GM18868 (cell line): ENCODE measurements at regions not wholly inside any gene's neighbourhood (a gene's known extent, or its start where the extent isn't known, plus 50 kb on each side); places are given as distances from the start of the nearest gene placed in this dataset.
"Not testable (repeated sequence)": the region's sequence is repeated elsewhere in the genome, so short reads cannot be mapped to it uniquely, and the experiment has no call there.

ENCODE experiments used
- ATAC-seq: cut with Tn5 transposase; IDR thresholded peaks from one replicate; pipeline ENCODE4 v1.9.1; 2021; ENCODE audit warnings: mild to moderate bottlenecking, moderate library complexity; ENCODE audit not compliant: unreplicated experiment

DNA sequence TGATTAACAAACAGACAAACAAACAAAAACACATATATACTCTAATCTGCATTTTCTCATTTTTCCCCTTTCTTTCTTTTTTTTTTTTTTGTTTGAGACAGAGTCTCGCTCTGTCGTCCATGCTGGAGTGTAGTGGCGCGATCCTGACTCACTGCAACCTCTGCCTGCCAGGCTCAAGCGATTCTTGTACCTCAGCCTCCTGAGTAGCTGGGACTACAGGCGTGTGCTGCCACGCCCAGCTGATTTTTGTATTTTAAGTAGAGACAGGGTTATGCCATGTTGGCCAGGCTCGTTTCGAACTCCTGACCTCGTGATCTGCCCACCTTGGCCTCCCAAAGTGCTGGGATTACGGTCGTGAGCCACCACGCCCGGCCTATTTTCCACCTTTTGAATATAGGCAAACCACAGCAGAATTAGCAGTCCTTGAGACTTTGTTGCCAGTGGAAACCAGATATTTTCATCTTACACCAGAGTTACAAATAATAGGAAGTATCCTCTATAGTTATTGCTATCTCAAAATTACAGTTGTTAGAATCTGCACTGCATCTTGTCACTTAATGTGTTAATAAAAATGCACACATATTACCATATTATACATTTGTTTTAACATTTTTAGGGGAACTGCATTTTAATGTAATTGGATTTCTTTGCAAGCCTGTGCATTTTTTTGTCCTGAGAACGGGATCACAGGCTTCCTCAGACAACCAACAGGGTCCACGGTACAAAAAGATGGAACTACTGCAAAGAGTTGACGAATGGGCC lies 208.2 kb upstream of the ZNF217 start:
- ATAC-seq = no peak

DNA sequence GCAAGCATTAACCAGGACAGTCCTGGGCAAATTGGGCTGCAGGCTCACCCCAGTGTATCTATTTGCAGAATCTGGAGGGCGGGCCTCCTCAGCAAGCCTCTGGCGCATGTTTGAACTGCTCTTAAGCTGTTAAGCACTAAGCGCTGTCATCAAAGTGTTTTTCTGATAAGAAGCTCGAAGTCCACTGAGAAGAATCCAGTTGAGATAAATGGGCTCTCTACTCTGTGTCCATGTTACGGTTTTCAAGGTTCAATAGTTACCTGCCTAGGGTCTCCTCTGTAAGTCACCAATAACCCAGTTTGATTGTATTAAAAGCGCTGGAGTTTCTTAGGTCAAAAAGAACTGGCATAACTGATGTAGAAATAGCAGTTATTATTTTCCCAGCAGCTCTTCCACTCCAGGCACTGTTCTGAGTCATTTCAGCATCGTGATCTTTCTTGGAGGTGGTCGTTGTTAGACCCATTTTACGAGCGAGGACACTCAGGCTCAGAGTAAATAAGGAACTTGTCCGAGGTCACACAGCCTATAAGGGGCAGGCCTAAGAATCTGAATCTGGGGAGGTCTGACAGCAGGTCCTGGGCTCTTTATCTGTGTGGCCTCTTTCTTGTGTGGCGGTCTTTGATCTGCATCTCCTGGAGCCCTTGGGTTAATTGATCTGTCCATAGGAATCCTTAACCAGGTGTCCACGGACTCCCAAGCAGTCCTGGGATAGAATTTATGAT lies 207.4 kb upstream of the ZNF217 start:
- no peak for ATAC-seq

DNA sequence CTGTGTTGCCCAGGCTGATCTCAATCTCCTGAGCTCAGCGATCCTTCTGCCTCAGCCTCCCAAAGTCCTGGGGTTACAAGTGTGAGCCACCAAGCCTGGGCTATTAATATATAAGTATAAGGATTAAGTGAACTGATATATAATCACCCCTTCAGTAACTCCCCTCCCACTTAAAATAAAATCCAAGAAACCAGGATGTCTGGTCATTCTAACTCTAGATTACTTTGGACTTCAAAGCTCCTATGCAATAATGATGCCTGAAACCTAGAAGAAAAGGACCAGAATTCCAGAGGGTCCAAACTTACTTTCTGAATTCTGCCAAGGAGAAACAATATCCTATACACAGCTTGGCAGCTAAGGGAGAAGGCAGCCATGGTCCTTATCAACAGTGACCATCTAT lies 206.8 kb upstream of the ZNF217 start:
- ATAC-seq = no peak

DNA sequence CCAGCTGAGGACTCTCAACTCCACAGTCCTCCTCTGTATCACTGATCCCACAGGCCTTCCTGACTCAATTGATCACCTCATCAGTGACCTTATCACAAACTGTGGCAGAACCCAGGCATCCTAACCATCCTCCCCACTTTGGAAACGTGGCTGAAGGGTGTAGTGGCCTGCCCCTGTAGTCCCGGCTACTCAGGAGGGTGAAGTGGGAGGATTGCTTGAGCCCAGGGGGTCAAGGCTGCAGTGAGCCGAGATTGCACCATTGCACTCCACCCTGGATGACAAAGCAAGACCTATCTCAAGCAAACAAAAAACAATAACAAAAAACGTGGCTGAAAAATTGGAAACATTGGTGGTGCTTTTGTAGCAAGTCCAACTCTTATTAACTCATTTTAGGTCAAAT lies 203.4 kb upstream of the ZNF217 start:
- no peak for ATAC-seq

DNA sequence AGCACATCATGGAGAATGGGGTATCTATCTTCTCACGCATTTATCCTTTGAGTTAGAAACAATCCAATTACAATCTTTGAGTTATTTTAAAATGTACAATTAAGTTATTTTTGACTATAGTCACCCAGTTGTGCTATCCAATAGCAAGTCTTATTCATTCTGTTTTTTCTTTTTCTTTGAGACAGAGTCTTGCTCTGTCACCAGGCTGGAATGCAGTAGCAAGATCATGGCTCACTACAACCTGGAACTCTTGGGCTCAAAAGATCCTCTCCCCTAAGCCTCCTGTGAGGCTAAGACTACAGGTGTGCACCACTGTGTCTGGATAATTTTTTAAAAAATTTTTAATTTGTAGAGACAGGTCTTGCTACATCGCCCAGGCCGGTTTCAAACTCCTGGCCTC lies 201.5 kb upstream of the ZNF217 start:
- ATAC-seq = no peak

DNA sequence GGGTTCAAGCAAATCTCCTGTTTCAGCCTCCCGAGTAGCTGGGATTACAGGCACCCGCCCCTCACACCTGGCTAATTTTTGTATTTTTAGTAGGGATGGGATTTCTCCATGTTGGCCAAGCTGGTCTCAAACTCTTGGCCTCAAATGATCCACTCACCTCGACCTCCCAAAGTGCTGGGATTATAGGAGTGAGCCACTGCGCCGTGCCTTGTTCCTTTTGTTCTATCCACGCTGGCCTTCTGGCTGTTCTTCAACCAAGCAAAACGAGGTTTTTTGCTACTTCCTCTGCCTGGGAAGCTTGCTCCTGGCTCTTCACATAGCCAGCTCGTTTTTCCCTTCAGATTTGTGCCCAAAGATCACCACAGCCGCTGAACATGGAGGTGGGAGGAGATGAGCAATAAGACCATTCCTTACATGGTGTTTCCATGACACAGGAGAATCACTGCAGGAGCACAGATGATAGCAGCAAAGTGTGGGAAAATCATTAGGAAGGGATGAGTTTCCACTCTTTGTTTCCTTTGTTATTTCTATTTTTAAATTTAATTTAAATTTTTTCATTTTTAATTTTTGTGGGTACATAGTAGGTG lies 201.0 kb upstream of the ZNF217 start:
- ATAC-seq = no peak

DNA sequence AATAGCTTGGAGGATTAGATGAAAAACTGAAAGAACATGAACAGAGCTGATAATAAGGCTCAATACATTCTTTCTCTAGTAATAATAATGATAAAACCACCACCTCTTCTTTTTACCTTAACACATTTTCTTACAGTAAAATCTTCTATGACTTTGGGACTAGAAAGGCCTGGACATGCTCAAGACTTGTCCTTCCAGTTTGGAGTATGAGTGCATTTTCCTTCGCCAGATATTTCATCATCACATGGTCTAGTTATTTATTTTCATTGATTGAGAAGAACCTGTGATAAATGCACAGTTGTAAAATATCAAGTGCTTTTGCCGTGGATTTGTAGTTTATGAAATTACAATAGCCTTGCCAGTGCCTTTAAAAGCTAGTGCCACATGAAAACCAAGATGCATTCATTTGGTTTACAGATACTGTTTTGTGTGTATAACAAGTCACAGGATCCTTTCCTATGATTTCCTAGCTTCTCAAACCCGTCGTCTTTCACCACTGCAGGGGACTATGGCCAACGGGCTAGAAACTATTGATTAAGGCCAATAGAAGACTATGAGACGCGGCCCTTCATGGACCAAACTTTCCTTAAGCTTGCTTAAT lies 200.2 kb upstream of the ZNF217 start:
- no peak for ATAC-seq

DNA sequence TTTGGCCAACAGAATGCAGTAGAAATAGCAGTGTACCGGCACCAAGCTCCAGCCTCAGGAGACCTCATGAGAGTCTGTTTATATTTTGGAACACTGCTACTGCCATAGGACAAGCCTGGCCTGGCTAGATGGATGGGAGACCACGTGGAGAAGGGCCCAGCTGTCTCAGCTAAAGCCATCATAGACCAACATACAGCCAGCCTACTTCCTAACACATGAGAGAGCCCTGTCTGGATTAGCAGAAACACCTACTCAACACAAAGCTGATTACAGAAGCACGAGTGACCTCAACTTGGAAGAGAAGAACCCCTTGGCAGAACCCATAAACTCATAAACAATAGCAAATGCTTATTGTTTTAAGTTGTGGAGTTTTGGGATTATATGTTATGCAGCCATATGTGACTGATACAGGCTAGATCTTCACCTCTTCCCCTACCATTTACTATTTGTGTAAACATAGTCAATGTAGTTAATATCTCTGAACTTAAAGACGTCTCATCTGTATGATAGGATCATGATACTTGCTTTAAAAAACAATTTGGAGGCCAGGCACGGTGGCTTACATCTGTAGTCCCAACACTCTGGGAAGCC lies 199.4 kb upstream of the ZNF217 start:
- ATAC-seq = no peak

DNA sequence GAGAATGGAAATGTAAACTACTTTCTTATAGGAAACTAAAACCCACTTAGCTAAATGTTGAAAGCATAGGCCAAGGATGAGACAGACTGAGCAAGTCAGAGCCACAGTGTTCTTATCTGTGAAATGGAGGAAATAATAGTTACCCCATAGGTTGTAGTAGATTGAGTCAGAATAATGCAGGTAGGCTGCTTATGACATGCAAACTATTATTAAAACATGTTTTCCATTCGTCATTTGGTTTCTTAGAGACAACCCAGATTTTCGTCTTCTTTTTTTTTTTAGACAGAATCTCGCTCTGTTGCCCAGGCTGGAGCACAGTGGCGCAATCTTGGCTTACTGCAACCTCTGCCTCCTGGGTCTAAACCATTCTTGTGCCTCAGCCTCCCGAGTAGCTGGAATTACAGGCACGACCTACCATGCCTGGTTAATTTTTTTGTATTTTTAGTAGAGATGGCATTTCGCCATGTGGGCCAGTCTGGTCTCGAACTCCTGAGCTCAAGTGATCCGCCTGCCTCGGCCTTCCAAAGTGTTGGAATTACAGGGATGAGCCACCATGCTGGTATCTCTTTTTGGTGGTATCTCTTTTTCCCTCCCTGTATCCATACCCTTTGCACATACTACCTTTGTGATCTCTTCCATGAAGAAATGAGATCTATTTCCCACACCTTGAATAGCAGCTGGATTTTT lies 196.5 kb upstream of the ZNF217 start:
- ATAC-seq = no peak

DNA sequence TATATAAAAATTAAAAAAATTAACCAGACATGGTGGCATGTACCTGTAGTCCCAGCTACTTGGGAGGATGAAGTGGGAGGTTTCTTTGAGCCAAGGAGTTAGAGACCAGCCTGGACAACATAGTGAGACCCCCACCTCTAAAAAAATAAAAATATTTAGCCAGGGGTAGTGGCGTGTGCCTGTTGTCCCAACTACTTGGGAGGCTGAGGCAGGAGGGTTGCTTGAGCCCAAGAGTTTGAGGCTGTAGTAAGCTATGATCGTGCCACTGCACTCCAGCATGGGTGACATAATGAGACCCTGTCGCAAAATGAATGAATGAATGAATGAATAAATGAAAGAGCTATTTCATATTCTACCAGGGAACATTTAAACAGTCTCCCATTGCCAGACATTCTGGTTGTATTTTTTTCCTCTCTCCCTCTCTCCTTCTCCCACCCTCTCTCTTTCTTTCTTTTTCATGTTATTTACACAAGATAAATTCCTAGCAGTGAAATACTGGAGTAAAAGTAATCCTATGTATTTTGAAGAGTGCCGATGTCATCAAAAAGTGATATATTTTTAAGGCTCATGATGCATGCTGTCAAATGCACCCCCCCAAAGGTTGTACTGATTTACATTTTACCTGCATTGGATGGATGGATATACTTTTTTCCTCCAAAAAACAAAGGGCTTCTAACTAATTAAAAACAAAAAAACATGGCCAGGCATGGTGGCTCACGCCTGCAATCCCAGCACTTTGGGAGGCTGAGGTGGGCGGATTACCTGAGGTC lies 194.8 kb upstream of the ZNF217 start:
- no peak for ATAC-seq

DNA sequence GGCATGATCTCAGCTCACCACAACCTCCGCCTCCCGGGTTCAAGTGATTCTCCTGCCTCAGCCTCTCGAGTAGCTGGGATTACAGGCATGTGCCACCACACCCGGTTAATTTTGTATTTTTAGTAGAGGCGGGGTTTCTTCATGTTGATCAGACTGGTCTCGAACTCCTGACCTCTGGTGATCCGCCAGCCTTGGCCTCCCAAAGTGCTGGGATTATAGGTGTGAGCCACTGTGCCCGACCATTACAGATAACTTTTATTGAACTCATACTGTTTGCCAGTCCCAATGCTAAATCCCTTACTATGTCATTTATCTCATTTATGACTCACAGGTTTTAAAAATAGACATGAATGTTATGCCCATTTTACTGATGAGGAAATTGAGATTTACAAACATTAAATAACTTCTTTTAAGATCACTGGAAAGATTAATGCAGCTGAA lies 193.9 kb upstream of the ZNF217 start:
- ATAC-seq = not testable (repeated sequence)

DNA sequence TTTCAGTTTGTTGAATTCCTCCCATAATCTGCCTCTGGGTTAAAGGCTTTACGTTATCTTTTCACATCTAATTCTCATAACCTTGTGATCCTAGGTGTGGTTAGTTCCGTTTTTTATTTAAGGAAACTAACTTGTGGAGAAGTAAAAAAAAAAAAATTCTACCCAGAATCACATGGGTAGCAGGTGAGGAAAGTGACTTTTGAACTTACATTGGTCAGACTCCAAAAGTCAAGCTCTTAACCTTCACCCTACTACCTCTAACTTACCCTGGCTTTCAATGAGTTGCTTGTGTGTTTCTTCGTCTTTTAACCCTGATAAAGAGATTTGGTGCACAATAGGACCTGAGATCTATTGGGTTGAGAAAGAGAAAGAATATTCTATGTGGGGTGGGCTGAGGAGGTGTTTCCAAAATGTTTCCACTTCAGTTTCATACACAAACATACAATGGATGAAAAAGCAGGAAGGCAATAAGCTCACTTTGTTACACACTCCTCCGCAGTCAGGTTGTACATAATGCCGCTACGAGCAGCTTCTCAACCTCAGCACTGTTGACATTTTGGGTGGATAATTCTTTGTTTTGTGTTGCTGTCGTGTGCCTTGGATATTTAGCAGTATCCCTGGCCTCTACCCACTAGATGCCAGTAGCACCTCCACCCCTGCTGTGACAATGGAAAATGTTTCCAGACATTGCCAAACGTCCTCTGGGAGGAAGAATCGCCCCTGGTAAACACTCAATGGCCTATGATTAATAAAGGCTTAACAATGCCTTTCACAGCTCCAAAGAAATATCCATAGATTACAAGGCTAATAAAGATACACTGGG lies 193.0 kb upstream of the ZNF217 start:
- no peak for ATAC-seq

DNA sequence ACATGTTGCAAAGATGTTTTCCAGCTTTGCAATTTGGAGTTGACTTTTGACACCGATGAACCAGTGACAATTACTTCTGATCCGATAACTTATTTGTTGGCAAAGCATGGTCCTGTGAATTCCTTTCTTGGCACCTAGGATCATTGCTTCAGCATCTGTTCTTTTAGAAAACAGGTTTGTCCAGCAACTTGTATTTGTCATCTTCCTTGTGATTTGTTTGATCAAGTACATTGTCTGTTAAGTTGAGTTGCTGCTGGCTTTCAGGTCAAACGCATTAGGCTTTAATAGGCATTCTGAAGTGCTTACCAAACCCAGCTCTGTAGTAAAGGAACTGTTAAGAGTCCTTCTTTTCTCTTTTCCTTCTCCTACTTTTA lies 192.4 kb upstream of the ZNF217 start:
- no peak for ATAC-seq

DNA sequence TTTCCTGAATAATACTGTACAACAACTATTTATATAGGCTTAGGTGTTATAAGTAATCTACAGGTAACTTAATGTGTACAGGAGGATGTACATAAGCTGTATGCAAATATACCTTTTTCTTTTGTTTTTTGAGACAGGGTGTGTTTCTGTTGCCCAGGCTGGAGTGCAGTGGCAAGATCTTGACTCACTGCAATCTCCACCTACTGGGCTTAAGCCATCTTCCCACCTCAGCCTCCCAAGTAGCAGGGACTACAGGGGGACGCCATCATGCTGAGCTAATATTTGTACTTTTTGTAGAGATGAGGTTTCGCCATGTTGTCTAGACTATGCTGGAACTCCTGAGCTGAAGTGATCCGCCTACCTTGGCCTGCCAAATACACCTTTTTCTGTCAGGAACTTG lies 191.7 kb upstream of the ZNF217 start:
- no peak for ATAC-seq

DNA sequence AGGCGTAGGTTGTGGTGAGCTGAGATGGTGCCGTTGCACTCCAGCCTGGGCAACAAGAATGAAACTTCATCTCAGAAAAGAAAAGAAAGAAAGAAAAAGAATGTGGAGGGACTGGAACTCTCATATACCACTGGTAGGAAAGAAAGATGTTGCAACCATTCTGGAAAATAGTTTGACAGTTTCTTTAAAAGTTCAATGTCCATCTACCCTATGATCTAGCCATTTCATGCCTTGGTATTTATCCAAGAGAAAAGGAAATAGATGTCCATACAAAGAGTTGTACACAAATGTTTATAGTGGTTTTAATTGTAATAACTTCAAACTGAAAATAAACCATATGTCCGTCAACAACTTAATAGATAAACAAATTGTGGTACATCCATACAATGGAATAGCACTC lies 190.1 kb upstream of the ZNF217 start:
- no peak for ATAC-seq

DNA sequence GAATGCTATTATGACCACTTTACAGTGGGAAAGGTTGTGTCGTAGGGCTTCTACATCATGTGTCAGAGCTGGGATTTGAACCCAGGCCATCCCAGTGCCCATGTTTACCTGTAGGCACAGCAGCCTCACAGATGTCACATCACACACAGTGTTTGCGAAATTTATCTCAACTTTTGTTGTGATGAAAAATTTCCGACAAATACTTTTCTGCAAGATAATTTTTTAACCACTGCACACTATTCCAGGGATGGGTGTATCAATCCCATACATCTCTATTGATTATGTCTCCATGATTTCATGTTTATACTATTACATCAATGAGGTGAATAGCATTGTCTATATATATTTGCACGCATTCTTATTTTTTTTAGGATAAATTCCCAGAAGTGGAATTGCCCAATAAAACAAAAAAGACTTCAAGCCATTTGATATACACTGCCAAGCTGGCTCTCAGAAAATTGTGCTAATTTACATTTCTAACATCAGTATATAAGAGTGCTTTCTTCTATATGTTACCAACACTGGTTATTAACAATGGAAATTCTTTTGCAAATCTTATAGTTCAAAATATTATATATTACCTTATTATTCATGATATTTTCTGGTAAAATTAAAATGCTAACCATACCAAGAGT lies 189.1 kb upstream of the ZNF217 start:
- ATAC-seq = no peak

DNA sequence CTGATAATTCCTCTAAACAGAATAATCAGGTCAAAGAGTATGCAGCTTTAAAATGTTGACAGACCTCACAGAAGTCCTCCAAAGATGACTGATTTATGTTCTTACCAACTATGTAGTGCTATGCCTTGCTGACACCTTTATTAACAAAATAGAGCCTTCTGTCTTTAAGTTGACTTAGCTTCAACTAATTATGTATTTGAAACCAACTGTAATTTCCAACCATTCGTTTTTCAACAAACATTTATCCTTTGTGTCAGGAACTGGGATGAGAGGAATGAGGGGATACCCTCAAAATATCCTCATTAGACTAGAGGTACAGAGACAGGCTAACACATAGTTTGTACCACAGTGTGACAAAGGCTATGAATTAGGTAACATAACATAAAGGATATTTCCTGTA lies 186.2 kb upstream of the ZNF217 start:
- no peak for ATAC-seq

DNA sequence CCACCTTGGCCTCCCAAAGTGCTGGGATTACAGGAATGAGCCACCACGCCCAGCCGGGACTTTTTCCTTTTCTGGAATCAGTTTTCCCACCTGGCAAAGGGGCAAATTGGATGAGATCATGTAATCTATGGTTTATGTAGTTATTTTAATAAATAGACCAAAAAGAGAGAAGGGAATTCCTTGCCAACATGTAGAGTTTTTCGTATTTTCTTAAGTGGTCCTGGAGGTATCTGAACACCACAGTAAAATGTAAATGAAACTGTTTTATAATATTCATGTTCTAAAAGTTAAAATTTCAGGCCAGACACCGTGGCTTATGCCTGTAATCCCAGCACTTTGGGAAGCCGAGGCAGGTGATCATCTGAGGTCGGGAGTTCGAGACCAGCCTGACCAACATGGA lies 185.1 kb upstream of the ZNF217 start:
- ATAC-seq = no peak

DNA sequence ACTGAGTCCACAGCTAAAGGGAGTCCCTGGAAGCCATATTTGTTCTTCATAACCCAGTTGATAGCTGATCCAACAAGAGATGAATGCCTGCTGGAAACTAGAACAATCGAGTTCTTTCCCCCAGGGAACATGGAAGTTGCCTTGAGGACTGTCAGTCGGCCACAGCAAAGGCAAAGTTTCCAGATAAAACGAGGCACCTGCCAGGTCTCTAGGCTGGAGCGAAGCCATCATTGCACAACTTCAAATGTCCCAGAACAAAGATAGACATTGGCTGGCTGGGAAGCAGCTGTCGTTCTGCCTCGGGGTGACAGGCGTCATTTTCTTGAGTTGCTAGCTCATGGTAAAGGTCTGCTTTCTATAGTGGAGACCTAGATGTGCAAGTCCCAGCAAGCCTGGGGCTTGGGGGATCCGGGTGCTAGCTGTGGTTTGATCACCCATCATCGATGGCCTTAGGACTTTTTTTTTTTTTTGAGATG lies 184.4 kb upstream of the ZNF217 start:
- no peak for ATAC-seq
